Chondrocyte (in vitro differentiated cells): ENCODE measurements at regions not wholly inside any gene's neighbourhood (a gene's known extent, or its start where the extent isn't known, plus 50 kb on each side); places are given as distances from the start of the nearest gene placed in this dataset.

ENCODE experiments used
- DNase-seq: peaks from one replicate; pipeline ENCODE4 v3.0.0; 2021; ENCODE audit warnings: mixed read lengths, low spot score
- H3K27ac Mint-ChIP-seq: one replicate; pipeline ENCODE4 v1.8.0; 2021; ENCODE audit warnings: mild to moderate bottlenecking, moderate library complexity, mixed read lengths; ENCODE audit not compliant: unreplicated experiment
- H3K27me3 Mint-ChIP-seq: 2 replicates; pipeline ENCODE4 v1.8.0; 2021; ENCODE audit warnings: low read depth, mixed read lengths
- H3K36me3 Mint-ChIP-seq: 2 replicates; pipeline ENCODE4 v1.8.0; 2021; ENCODE audit warnings: low read depth, mixed read lengths
- H3K4me1 Mint-ChIP-seq: 2 replicates; pipeline ENCODE4 v1.8.0; 2021; ENCODE audit warnings: low read depth, mild to moderate bottlenecking, mixed read lengths
- H3K4me3 Mint-ChIP-seq: one replicate; pipeline ENCODE4 v1.8.0; 2021; ENCODE audit warnings: mild to moderate bottlenecking, moderate library complexity, mixed read lengths; ENCODE audit not compliant: unreplicated experiment
- H3K9me3 Mint-ChIP-seq: 2 replicates; pipeline ENCODE4 v1.8.0; 2021; ENCODE audit warnings: low read depth, mixed read lengths
- CTCF ChIP-seq: fragments of 200-600 bp; sonication (generic); IDR thresholded peaks from 2 replicates; pipeline ENCODE4 v1.5.0; 2021; ENCODE audit warnings: antibody characterized with exemption, mild to moderate bottlenecking, moderate library complexity

- H3K4me3 Mint-ChIP-seq: no peak overlapping the region
- no peak for TF ChIP-seq CTCF
- no peak overlapping the region for H3K27ac Mint-ChIP-seq
- peaks cover 5% of the 10 kb centered on the region for H3K9me3 Mint-ChIP-seq
- no peak for DNase-seq
- H3K27me3 Mint-ChIP-seq: no peaks in the 10 kb centered on the region
- H3K36me3 Mint-ChIP-seq: no peaks in the 10 kb centered on the region
- H3K4me1 Mint-ChIP-seq: peaks cover 14% of the 10 kb centered on the region
Measured at GRCh38 chr2:760001-760400, 82.8 kb upstream of the TMEM18 start.

- Mint-ChIP-seq H3K27ac (no peak overlapping the region), H3K4me3 (no peak overlapping the region), H3K9me3 (peaks cover 5% of the 10 kb centered on the region), H3K36me3 (no peaks in the 10 kb centered on the region), H3K27me3 (no peaks in the 10 kb centered on the region), H3K4me1 (peaks cover 2% of the 10 kb centered on the region)
- no peak for TF ChIP-seq CTCF
- DNase-seq: no peak
Measured at GRCh38 chr2:758073-758820, 81.0 kb upstream of the TMEM18 start.

GRCh38 chr2:753123-753522, 75.9 kb upstream of the TMEM18 start:
- H3K27ac Mint-ChIP-seq: no peak overlapping the region
- DNase-seq: no peak
- H3K4me3 Mint-ChIP-seq: no peak overlapping the region
- TF ChIP-seq CTCF: no peak
- no peaks in the 10 kb centered on the region for H3K36me3 Mint-ChIP-seq
- peaks cover 8% of the 10 kb centered on the region for H3K27me3 Mint-ChIP-seq
- peaks cover 5% of the 10 kb centered on the region for H3K9me3 Mint-ChIP-seq
- no peaks in the 10 kb centered on the region for H3K4me1 Mint-ChIP-seq

GRCh38 chr2:751474-751873, 74.3 kb upstream of the TMEM18 start:
- no peak overlapping the region for H3K27ac Mint-ChIP-seq
- H3K36me3 Mint-ChIP-seq: peaks cover 3% of the 10 kb centered on the region

GRCh38 chr2:750628-751027, 73.4 kb upstream of the TMEM18 start:
- Mint-ChIP-seq H3K36me3 (peaks cover 3% of the 10 kb centered on the region), H3K4me3 (no peak overlapping the region), H3K9me3 (peaks cover 2% of the 10 kb centered on the region), H3K4me1 (no peaks in the 10 kb centered on the region), H3K27ac (no peak overlapping the region), H3K27me3 (peaks cover 8% of the 10 kb centered on the region)
- no peak for TF ChIP-seq CTCF
- no peak for DNase-seq

More at GRCh38 chr2:751474-751873, 74.3 kb upstream of the TMEM18 start:
- Mint-ChIP-seq H3K4me3 (no peak overlapping the region), H3K27me3 (peaks cover 8% of the 10 kb centered on the region), H3K9me3 (no peaks in the 10 kb centered on the region), H3K4me1 (no peaks in the 10 kb centered on the region)
- no peak for DNase-seq
- no peak for TF ChIP-seq CTCF
